OCI-LY1 (cell line): ENCODE measurements at regions not wholly inside any gene's neighbourhood (a gene's known extent, or its start where the extent isn't known, plus 50 kb on each side); places are given as distances from the start of the nearest gene placed in this dataset.
"Not testable (repeated sequence)": the region's sequence is repeated elsewhere in the genome, so short reads cannot be mapped to it uniquely, and the experiment has no call there.

ENCODE experiments used
- H2AFZ ChIP-seq: fragments of 200-600 bp; sonication (generic), shearing (Covaris generic); 2 replicates; pipeline ENCODE4 v1.6.0; 2014; ENCODE audit warnings: antibody characterized with exemption, mild to moderate bottlenecking, low read length
- H3F3A ChIP-seq: fragments of 200-600 bp; sonication (generic), shearing (Covaris generic); 2 replicates; pipeline ENCODE4 v1.6.0; 2014; ENCODE audit warnings: mild to moderate bottlenecking, antibody characterized with exemption, low read length, moderate library complexity; ENCODE audit not compliant: insufficient read depth
- H3K27ac ChIP-seq: fragments of 200-600 bp; sonication (generic); 2 replicates; pipeline ENCODE4 v1.5.1; 2014; ENCODE audit warnings: low read length, mixed run types, mild to moderate bottlenecking, low read depth; ENCODE audit not compliant: poor library complexity, severe bottlenecking
- H3K27me3 ChIP-seq: fragments of 200-600 bp; sonication (generic); 2 replicates; pipeline ENCODE4 v1.6.0; 2014; ENCODE audit warnings: antibody characterized with exemption, mild to moderate bottlenecking, low read length, moderate library complexity; ENCODE audit not compliant: insufficient read depth
- H3K36me3 ChIP-seq: fragments of 200-600 bp; sonication (generic); 2 replicates; pipeline ENCODE4 v1.6.1; 2014; ENCODE audit warnings: mild to moderate bottlenecking, antibody characterized with exemption, low read length, moderate library complexity, mixed read lengths; ENCODE audit not compliant: insufficient read depth
- H3K4me1 ChIP-seq: fragments of 200-600 bp; sonication (generic); 2 replicates; pipeline ENCODE4 v1.5.1; 2014; ENCODE audit warnings: mild to moderate bottlenecking, low read length, moderate library complexity; ENCODE audit not compliant: insufficient read depth, severe bottlenecking
- H3K4me2 ChIP-seq: fragments of 200-600 bp; sonication (generic), shearing (Covaris generic); 2 replicates; pipeline ENCODE4 v1.6.1; 2014; ENCODE audit warnings: low read length
- H3K4me3 ChIP-seq: fragments of 200-600 bp; sonication (generic); 2 replicates; pipeline ENCODE4 v1.5.1; 2014; ENCODE audit warnings: low read length, low read depth, mild to moderate bottlenecking, mixed read lengths; ENCODE audit not compliant: poor library complexity, severe bottlenecking
- H3K79me2 ChIP-seq: fragments of 200-600 bp; shearing (Covaris generic); 2 replicates; pipeline ENCODE4 v1.6.1; 2016; ENCODE audit warnings: mixed run types, low read length, mixed read lengths; ENCODE audit not compliant: insufficient read depth
- H3K9ac ChIP-seq: fragments of 200-600 bp; sonication (generic), shearing (Covaris generic); 2 replicates; pipeline ENCODE4 v1.6.1; 2014; ENCODE audit warnings: mild to moderate bottlenecking, low read length, mixed read lengths
- H3K9me2 ChIP-seq: fragments of 200-600 bp; sonication (generic), shearing (Covaris generic); 2 replicates; pipeline ENCODE4 v1.6.1; 2014; ENCODE audit warnings: low read depth, mild to moderate bottlenecking, low read length, mixed read lengths
- H3K9me3 ChIP-seq: fragments of 200-600 bp; shearing (Covaris generic); 2 replicates; pipeline ENCODE4 v1.6.1; 2014; ENCODE audit warnings: low read length, mixed read lengths
- H4K20me1 ChIP-seq: fragments of 200-600 bp; sonication (generic), shearing (Covaris generic); 2 replicates; pipeline ENCODE4 v1.6.0; 2016; ENCODE audit warnings: mild to moderate bottlenecking, low read length; ENCODE audit not compliant: insufficient read depth
- EZH2 ChIP-seq: fragments of 200-600 bp; sonication (generic), shearing (Covaris generic); IDR thresholded peaks from 2 replicates; pipeline ENCODE4 v1.8.0; 2017; ENCODE audit warnings: borderline replicate concordance, mixed run types, mild to moderate bottlenecking, antibody characterized with exemption, low read length, moderate library complexity, mixed read lengths
- TF ChIP-seq, protein P1 (sequence below): fragments of 200-600 bp; sonication (generic), shearing (Covaris generic); IDR thresholded peaks from 2 replicates; pipeline ENCODE4 v1.5.1; 2017; ENCODE audit warnings: mild to moderate bottlenecking, antibody characterized with exemption, low read length, moderate library complexity, mixed read lengths

DNA sequence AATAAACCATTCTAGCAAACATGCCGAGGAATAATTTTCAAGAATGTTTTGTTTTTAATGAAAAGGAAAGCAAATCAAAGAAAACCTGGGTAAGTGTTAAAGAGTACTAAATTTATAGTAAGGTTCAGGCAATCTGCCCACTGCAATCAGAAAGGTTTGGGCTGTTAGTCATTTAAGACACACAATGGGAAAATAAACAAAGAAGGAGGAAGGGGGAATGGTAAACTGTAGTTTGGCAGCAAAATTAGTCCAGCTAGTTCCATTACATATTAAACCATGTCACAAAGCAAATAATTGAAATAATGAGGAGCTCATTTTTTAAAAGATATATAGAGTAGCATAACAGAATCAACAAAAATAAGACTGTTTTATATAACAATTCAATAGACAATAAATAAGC, 87.5 kb upstream of the COPS8 start:
- H3K9me2 ChIP-seq, result no peaks in the 10 kb centered on the region
- H3F3A ChIP-seq, result no peaks in the 10 kb centered on the region
- H3K9ac ChIP-seq, result no peak overlapping the region
- no peaks in the 10 kb centered on the region for H3K9me3 ChIP-seq
- H3K79me2 ChIP-seq, result no peaks in the 10 kb centered on the region
- no peak overlapping the region for H3K27ac ChIP-seq
- H3K4me2 ChIP-seq, result no peak overlapping the region
- no peaks in the 10 kb centered on the region for H3K36me3 ChIP-seq
- no peaks in the 10 kb centered on the region for H4K20me1 ChIP-seq
- H3K27me3 ChIP-seq, result no peaks in the 10 kb centered on the region
- no peak overlapping the region for H3K4me3 ChIP-seq
- no peak overlapping the region for H2AFZ ChIP-seq
- no peaks in the 10 kb centered on the region for H3K4me1 ChIP-seq
- no peak for TF ChIP-seq EZH2
- TF ChIP-seq, protein P1, sequence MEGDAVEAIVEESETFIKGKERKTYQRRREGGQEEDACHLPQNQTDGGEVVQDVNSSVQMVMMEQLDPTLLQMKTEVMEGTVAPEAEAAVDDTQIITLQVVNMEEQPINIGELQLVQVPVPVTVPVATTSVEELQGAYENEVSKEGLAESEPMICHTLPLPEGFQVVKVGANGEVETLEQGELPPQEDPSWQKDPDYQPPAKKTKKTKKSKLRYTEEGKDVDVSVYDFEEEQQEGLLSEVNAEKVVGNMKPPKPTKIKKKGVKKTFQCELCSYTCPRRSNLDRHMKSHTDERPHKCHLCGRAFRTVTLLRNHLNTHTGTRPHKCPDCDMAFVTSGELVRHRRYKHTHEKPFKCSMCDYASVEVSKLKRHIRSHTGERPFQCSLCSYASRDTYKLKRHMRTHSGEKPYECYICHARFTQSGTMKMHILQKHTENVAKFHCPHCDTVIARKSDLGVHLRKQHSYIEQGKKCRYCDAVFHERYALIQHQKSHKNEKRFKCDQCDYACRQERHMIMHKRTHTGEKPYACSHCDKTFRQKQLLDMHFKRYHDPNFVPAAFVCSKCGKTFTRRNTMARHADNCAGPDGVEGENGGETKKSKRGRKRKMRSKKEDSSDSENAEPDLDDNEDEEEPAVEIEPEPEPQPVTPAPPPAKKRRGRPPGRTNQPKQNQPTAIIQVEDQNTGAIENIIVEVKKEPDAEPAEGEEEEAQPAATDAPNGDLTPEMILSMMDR, result no peak

DNA sequence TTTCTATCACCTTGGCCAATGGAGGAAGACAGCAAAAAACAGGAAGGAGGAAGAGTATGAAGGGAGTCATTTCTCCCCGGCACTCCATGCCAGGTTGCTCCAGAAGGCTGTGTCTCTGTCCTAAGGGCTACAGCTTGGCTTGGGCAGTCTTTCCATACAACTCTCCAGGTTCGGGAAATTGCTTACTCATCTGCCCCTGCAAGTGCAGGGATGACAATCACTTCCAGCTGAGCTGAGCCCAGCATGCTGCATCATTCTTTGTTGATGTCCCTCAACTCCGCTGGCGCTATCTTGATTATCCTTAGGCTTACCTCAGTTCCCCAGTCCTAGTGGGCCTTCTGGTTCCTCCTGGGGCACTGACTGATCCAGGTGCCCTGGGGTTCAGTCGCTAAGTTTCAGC, 86.9 kb upstream of the COPS8 start:
- Histone ChIP-seq H3K27me3 (no peaks in the 10 kb centered on the region), H3K79me2 (no peaks in the 10 kb centered on the region), H3K36me3 (no peaks in the 10 kb centered on the region), H3K4me2 (no peak overlapping the region), H3K27ac (no peak overlapping the region), H2AFZ (no peak overlapping the region), H3K4me1 (no peaks in the 10 kb centered on the region), H3K9me2 (no peaks in the 10 kb centered on the region), H3K4me3 (no peak overlapping the region), H3K9ac (no peak overlapping the region), H3F3A (no peaks in the 10 kb centered on the region), H3K9me3 (no peaks in the 10 kb centered on the region), H4K20me1 (no peaks in the 10 kb centered on the region)
- TF ChIP-seq, protein P1, result no peak
- no peak for TF ChIP-seq EZH2

DNA sequence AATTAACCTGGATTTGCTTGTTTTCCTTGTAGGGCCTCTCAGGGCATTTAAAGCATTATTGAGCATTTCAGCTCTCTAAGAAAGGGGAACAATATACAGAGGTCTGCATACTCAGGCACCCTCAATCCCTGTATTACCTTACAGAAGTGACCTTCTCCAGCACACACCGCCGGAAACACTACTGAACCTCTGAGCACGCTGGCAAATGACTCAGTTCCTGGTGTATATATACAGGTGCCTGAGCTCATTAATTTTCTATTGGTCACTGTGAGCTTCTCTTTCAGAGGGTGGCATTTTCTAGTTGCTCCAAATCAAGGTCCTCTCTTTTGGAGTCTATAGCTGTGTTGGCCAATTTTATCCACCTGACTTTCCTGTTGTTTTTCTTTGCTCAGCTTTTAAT, 85.2 kb upstream of the COPS8 start:
- Histone ChIP-seq H3F3A (no peaks in the 10 kb centered on the region), H3K9me3 (no peaks in the 10 kb centered on the region), H3K27ac (no peak overlapping the region), H3K9ac (no peak overlapping the region), H3K9me2 (no peaks in the 10 kb centered on the region), H3K79me2 (no peaks in the 10 kb centered on the region), H2AFZ (no peak overlapping the region), H3K4me2 (no peak overlapping the region), H3K4me1 (no peaks in the 10 kb centered on the region), H3K4me3 (no peak overlapping the region), H3K27me3 (no peaks in the 10 kb centered on the region), H3K36me3 (no peaks in the 10 kb centered on the region), H4K20me1 (no peaks in the 10 kb centered on the region)
- TF ChIP-seq, protein P1, result no peak
- no peak for TF ChIP-seq EZH2

DNA sequence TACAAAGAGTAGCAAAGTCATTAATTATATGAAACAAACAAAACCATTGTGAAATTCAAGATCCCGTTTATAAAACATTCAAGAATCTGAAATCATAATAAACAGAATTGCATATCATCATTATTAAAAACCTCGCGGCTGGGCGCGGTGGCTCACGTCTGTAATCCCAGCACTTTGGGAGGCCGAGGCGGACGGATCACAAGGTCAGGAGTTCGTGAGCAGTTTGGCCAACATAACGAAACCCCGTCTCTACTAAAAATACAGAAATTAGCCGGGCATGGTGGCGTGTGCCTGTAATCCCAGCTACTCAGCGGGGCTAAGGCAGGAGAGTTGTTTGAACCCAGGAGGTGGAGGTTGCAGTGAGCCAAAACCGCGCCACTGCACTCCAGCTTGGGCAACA, 80.3 kb upstream of the COPS8 start:
- H2AFZ ChIP-seq, H3K9ac ChIP-seq, H3K36me3 ChIP-seq, H3K27me3 ChIP-seq, H3K4me1 ChIP-seq, H4K20me1 ChIP-seq, H3K9me2 ChIP-seq, H3K79me2 ChIP-seq, H3K9me3 ChIP-seq, H3K4me3 ChIP-seq, H3F3A ChIP-seq, H3K27ac ChIP-seq, H3K4me2 ChIP-seq: not testable (repeated sequence)
